KMS-11 (cell line): ENCODE measurements at regions not wholly inside any gene's neighbourhood (a gene's known extent, or its start where the extent isn't known, plus 50 kb on each side); places are given as distances from the start of the nearest gene placed in this dataset.

Experiments
- H2AFZ ChIP-seq: fragments of 200-600 bp; sonication (generic); 2 replicates; pipeline ENCODE4 v1.6.1; 2016; ENCODE audit warnings: antibody characterized with exemption, mixed run types, low read depth
- H3K27ac ChIP-seq: fragments of 200-600 bp; sonication (generic); 2 replicates; pipeline ENCODE4 v1.6.1; 2016; ENCODE audit warnings: mild to moderate bottlenecking, mixed run types
- H3K27me3 ChIP-seq: fragments of 200-600 bp; sonication (generic); 2 replicates; pipeline ENCODE4 v1.6.1; 2017; ENCODE audit warnings: mild to moderate bottlenecking, low read depth, mixed run types, moderate library complexity; ENCODE audit not compliant: insufficient read depth
- H3K36me3 ChIP-seq: fragments of 200-600 bp; sonication (generic); 2 replicates; pipeline ENCODE4 v1.6.1; 2017; ENCODE audit warnings: mild to moderate bottlenecking, mixed run types; ENCODE audit not compliant: insufficient read depth
- H3K4me1 ChIP-seq: fragments of 200-600 bp; sonication (generic); 2 replicates; pipeline ENCODE4 v1.6.1; 2016; ENCODE audit warnings: mild to moderate bottlenecking, low read depth, mixed run types; ENCODE audit not compliant: poor library complexity, severe bottlenecking
- H3K4me2 ChIP-seq: fragments of 200-600 bp; sonication (generic); 2 replicates; pipeline ENCODE4 v1.7.0; 2016; ENCODE audit warnings: mild to moderate bottlenecking, mixed run types
- H3K4me3 ChIP-seq: fragments of 200-600 bp; sonication (generic); IDR thresholded peaks from 2 replicates; pipeline ENCODE4 v1.6.1; 2017; ENCODE audit warnings: low read depth, low read length, mixed read lengths; ENCODE audit not compliant: insufficient read depth
- H3K79me2 ChIP-seq: fragments of 200-600 bp; sonication (generic); 2 replicates; pipeline ENCODE4 v1.6.1; 2016; ENCODE audit warnings: low read depth, mixed run types; ENCODE audit not compliant: insufficient read depth
- H3K9ac ChIP-seq: fragments of 200-600 bp; sonication (generic); 2 replicates; pipeline ENCODE4 v1.6.1; 2016; ENCODE audit warnings: mild to moderate bottlenecking, mixed run types
- H4K20me1 ChIP-seq: fragments of 200-600 bp; sonication (generic); 2 replicates; pipeline ENCODE4 v1.6.1; 2016; ENCODE audit warnings: mild to moderate bottlenecking, mixed run types; ENCODE audit not compliant: insufficient read depth
- CTCF ChIP-seq: fragments of 200-600 bp; sonication (generic); conservative IDR thresholded peaks from 2 replicates; pipeline ENCODE4 v1.6.1; 2017; ENCODE audit warnings: low read depth, mild to moderate bottlenecking, antibody characterized with exemption, low read length, moderate library complexity, mixed read lengths

DNA sequence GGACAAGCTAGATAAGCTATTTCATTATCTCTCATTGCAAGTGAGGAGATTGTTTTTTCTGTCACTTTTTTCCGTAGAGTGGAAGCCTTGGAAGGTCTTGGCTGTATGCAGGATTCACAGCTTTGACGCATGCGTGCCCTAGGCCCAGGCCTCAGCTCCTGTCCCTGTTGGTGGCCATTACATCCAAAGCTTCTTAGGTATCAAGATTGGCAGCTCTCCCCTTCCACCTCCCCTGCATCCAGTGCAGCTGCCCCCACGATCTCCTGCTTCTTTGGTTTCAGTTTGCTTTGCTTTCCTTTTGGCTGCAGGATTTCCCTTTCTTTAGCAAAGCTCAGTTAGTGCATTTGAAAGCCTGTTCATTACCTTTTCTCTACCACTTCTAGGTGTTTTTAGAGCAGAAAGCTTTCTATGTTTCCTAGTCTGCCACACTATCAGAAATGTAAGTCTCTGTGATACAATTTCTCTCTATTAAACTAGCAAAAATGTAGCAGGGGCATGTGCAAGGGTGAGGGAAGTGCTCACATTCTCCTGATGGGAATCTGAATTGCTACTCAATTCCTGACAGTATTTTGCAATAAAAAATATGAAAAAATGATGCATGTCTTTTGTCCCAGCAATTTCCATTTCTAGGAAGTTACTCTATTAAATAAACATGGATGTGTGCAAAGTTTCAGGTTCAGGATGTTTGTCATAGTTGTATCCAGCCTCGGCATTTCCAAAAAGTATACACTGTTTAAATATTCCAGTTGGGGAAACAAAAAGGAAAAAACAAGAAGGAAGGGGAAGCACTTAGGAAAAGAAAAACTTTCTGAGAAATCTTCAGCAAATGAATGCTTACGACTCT is 91.2 kb downstream of the LIPG start:
- H3K4me2 ChIP-seq, result no peak overlapping the region
- H4K20me1 ChIP-seq, result no peaks in the 10 kb centered on the region
- H3K4me1 ChIP-seq, result no peaks in the 10 kb centered on the region
- no peaks in the 10 kb centered on the region for H3K27me3 ChIP-seq
- no peaks in the 10 kb centered on the region for H3K36me3 ChIP-seq
- no peak for TF ChIP-seq CTCF
- H3K79me2 ChIP-seq, result no peaks in the 10 kb centered on the region
- H3K9ac ChIP-seq, result no peak overlapping the region
- no peak overlapping the region for H3K27ac ChIP-seq
- H2AFZ ChIP-seq, result no peak overlapping the region
- H3K4me3 ChIP-seq, result no peak overlapping the region

GRCh38 chr18:49651033-49651432 is 89.2 kb downstream of the LIPG start:
- no peak for TF ChIP-seq CTCF
- Histone ChIP-seq H3K27me3 (no peaks in the 10 kb centered on the region), H4K20me1 (no peaks in the 10 kb centered on the region), H3K4me2 (no peak overlapping the region), H3K4me1 (no peaks in the 10 kb centered on the region), H3K27ac (no peak overlapping the region), H3K9ac (no peak overlapping the region), H2AFZ (no peak overlapping the region), H3K4me3 (no peak overlapping the region), H3K79me2 (no peaks in the 10 kb centered on the region), H3K36me3 (no peaks in the 10 kb centered on the region)

GRCh38 chr18:49650426-49650891 is 88.6 kb downstream of the LIPG start:
- no peak for TF ChIP-seq CTCF
- H2AFZ ChIP-seq, result no peak overlapping the region
- H3K4me1 ChIP-seq, result no peaks in the 10 kb centered on the region
- no peak overlapping the region for H3K4me3 ChIP-seq
- no peak overlapping the region for H3K9ac ChIP-seq
- no peak overlapping the region for H3K27ac ChIP-seq
- H4K20me1 ChIP-seq, result no peaks in the 10 kb centered on the region
- no peaks in the 10 kb centered on the region for H3K36me3 ChIP-seq
- H3K79me2 ChIP-seq, result no peaks in the 10 kb centered on the region
- H3K4me2 ChIP-seq, result no peak overlapping the region
- H3K27me3 ChIP-seq, result no peaks in the 10 kb centered on the region

DNA sequence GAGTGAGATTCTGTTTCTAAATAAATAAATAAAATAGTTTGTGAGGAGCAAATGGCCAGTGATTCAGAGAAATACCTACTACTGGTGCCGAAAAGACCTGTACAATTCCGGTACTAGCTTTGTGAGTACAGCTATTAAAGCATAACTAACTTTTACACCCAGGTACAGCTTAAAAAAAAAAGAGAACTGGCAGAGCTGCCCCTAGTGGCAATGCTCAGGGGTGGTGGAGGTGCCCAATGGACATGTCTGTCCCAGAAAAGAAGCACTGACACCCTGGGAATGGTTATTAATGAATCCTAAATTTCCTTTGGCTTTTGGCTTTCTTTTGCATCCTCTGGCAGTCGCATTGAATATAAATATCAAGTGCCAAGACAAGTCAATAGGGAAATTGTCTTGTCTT is 87.0 kb downstream of the LIPG start:
- H3K36me3 ChIP-seq, result no peaks in the 10 kb centered on the region
- H3K4me1 ChIP-seq, result no peaks in the 10 kb centered on the region
- H4K20me1 ChIP-seq, result no peaks in the 10 kb centered on the region
- H3K4me3 ChIP-seq, result no peak overlapping the region
- 0 out of 2 replicates have a peak, but pooled peaks have one; percentile 16 for TF ChIP-seq CTCF
- H3K79me2 ChIP-seq, result no peaks in the 10 kb centered on the region
- no peaks in the 10 kb centered on the region for H3K27me3 ChIP-seq
- no peak overlapping the region for H3K4me2 ChIP-seq
- H2AFZ ChIP-seq, result no peak overlapping the region
- no peak overlapping the region for H3K9ac ChIP-seq
- H3K27ac ChIP-seq, result no peak overlapping the region
